ENCODE measurements at regions not wholly inside any gene's neighbourhood (a gene's known extent, or its start where the extent isn't known, plus 50 kb on each side); places are given as distances from the start of the nearest gene placed in this dataset.

DNA sequence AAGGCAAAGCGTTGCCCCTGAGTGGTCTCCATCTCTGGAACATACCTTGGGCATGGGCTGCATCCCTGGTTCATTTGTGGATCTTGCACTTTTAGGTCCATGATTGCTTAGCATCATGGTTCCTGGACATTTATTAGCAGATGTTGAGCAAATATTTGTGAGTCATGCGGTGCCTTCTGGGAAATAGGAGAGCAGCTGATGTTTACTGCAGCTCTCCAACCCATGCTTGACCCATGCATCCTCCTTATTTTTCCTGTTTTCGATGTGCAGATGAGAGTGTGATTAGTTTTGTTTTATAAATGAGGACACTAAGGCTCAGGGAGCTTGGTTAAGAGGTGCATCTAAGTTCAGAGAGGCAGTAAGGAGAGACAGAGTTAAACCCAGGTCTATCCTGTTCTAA lies 253.7 kb downstream of the ICE1 start:
- TF ChIP-seq EZH2 (optimal IDR thresholded peaks at IDR 0.05; ENCODE audit: low read depth, low read length) (no peak), EZH2phosphoT487 (IDR thresholded peaks at IDR 0.05; ENCODE audit: low read length) (no peak)
- TF ChIP-seq, protein P1, sequence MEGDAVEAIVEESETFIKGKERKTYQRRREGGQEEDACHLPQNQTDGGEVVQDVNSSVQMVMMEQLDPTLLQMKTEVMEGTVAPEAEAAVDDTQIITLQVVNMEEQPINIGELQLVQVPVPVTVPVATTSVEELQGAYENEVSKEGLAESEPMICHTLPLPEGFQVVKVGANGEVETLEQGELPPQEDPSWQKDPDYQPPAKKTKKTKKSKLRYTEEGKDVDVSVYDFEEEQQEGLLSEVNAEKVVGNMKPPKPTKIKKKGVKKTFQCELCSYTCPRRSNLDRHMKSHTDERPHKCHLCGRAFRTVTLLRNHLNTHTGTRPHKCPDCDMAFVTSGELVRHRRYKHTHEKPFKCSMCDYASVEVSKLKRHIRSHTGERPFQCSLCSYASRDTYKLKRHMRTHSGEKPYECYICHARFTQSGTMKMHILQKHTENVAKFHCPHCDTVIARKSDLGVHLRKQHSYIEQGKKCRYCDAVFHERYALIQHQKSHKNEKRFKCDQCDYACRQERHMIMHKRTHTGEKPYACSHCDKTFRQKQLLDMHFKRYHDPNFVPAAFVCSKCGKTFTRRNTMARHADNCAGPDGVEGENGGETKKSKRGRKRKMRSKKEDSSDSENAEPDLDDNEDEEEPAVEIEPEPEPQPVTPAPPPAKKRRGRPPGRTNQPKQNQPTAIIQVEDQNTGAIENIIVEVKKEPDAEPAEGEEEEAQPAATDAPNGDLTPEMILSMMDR (IDR thresholded peaks at IDR 0.05; ENCODE audit: low read length): no peak

All from MM.1S (cell line).